ENCODE measurements at regions not wholly inside any gene's neighbourhood (a gene's known extent, or its start where the extent isn't known, plus 50 kb on each side); places are given as distances from the start of the nearest gene placed in this dataset.

DNA sequence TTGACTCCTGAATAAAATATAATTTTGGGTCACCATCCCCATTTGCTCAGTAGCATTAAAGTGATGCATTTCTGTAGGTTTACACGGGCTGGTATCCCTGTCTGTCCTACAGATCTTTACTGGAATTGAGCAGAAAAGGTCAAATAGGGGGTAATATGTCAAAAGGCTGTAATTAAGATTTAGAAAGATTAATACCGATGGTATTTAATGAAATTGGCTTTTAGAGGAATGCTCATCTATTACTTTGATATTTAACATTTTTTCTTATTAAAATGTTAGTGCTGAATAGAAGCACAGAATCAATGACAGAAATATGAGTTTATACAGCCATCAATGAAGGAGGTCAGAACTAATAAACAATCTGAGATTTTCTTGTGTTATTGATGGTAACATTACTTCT is 1762.2 kb upstream of the WWC1 start:
- Histone ChIP-seq H3K27ac (ENCODE audit: low read depth, low read length) (no peak overlapping the region), H2AFZ (ENCODE audit: insufficient read depth, low read length, poor library complexity) (no peak overlapping the region), H3K9me3 (ENCODE audit: insufficient read depth, low read depth, low read length) (no peaks in the 10 kb centered on the region), H3K14ac (ENCODE audit: low read length) (no peak overlapping the region), H4K8ac (ENCODE audit: low read depth, low read length) (no peak overlapping the region), H3K36me3 (ENCODE audit: control insufficient read depth in 1 of 2, insufficient read depth in 2 of 2, low read length in 2 of 2) (no peaks in the 10 kb centered on the region), H2BK12ac (ENCODE audit: low read length) (no peak overlapping the region), H3K9ac (ENCODE audit: low read length) (no peak overlapping the region), H4K12ac (ENCODE audit: low read depth, low read length) (no peak overlapping the region), H2BK120ac (ENCODE audit: insufficient read depth, low read length, poor library complexity) (no peak overlapping the region), H3K27me3 (ENCODE audit: insufficient read depth, low read length) (no peaks in the 10 kb centered on the region), H3K18ac (ENCODE audit: low read length) (no peak overlapping the region), H3K4me1 (ENCODE audit: control insufficient read depth in 1 of 2, insufficient read depth in 2 of 2, low read length in 2 of 2) (no peaks in the 10 kb centered on the region), H3K4me3 (ENCODE audit: low read depth, low read length) (no peak overlapping the region), H3K79me2 (ENCODE audit: control insufficient read depth, insufficient read depth, low read length, poor library complexity) (no peaks in the 10 kb centered on the region), H3K4me2 (ENCODE audit: low read length) (no peak overlapping the region), H2AK5ac (ENCODE audit: low read length) (no peak overlapping the region), H4K91ac (ENCODE audit: low read depth, low read length) (no peak overlapping the region), H2BK5ac (ENCODE audit: low read depth, low read length, poor library complexity) (no peak overlapping the region), H3K79me1 (ENCODE audit: low read length) (no peaks in the 10 kb centered on the region), H3K4ac (ENCODE audit: low read depth, low read length) (no peak overlapping the region), H3K23ac (ENCODE audit: low read length) (no peak overlapping the region)
- no peak for DNase-seq
- no CpG with 5 or more reads among the region's 2 CpGs for WGBS (ENCODE audit: extremely low coverage, insufficient coverage, insufficient read length)

DNA sequence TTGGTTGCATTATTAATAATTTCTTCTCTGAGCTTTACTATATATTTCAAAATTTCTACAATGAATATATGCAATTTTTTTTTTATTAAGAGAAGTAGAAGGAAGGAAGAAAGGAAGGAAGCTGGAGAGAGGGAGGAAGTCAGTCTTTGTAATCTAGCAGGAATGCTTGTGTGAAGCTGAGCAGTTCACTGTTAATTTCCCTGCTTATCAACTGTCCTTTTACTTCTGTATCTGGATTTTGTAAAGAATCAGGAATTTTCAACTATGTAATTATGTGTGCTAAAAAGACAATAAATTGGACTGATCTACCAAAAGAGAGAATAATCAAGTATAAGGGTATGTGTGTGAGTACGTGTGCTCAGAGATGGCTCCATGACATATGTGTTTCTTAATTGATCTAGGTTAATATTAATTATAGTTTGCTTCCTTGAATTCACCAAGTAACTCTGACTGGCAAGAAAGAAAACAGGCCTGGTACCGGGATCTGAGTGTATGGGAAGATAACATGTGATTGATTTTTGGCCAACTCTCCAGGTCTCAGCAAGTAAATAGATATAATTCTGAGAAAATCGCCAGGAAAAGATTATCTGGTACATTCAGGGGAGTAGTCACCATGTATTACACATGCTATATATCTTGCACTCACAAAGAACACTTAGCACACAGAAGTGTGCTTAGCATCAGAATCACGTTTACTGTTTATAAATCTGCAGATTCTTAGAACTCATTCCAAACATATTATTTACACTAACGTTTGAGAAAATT is 1758.8 kb upstream of the WWC1 start:
- no peak overlapping the region for H4K91ac ChIP-seq (ENCODE audit: low read depth, low read length)
- no peak overlapping the region for H3K14ac ChIP-seq (ENCODE audit: low read length)
- no peak overlapping the region for H3K27ac ChIP-seq (ENCODE audit: low read depth, low read length)
- no peaks in the 10 kb centered on the region for H3K79me2 ChIP-seq (ENCODE audit: control insufficient read depth, insufficient read depth, low read length, poor library complexity)
- H2AFZ ChIP-seq (ENCODE audit: insufficient read depth, low read length, poor library complexity): no peak overlapping the region
- no peak overlapping the region for H3K4me2 ChIP-seq (ENCODE audit: low read length)
- no peak overlapping the region for H2BK12ac ChIP-seq (ENCODE audit: low read length)
- DNase-seq: no peak
- no CpG with 5 or more reads among the region's 5 CpGs for WGBS (ENCODE audit: extremely low coverage, insufficient coverage, insufficient read length)
- no peak overlapping the region for H2BK5ac ChIP-seq (ENCODE audit: low read depth, low read length, poor library complexity)
- no peak overlapping the region for H3K23ac ChIP-seq (ENCODE audit: low read length)
- H3K4me3 ChIP-seq (ENCODE audit: low read depth, low read length): no peak overlapping the region
- H4K12ac ChIP-seq (ENCODE audit: low read depth, low read length): no peak overlapping the region
- H3K27me3 ChIP-seq (ENCODE audit: insufficient read depth, low read length): no peaks in the 10 kb centered on the region
- H3K36me3 ChIP-seq (ENCODE audit: control insufficient read depth in 1 of 2, insufficient read depth in 2 of 2, low read length in 2 of 2): no peaks in the 10 kb centered on the region
- H3K79me1 ChIP-seq (ENCODE audit: low read length): no peaks in the 10 kb centered on the region
- no peaks in the 10 kb centered on the region for H3K4me1 ChIP-seq (ENCODE audit: control insufficient read depth in 1 of 2, insufficient read depth in 2 of 2, low read length in 2 of 2)
- H3K18ac ChIP-seq (ENCODE audit: low read length): no peak overlapping the region
- H2AK5ac ChIP-seq (ENCODE audit: low read length): no peak overlapping the region
- H3K4ac ChIP-seq (ENCODE audit: low read depth, low read length): no peak overlapping the region
- H3K9me3 ChIP-seq (ENCODE audit: insufficient read depth, low read depth, low read length): no peaks in the 10 kb centered on the region
- no peak overlapping the region for H4K8ac ChIP-seq (ENCODE audit: low read depth, low read length)
- no peak overlapping the region for H2BK120ac ChIP-seq (ENCODE audit: insufficient read depth, low read length, poor library complexity)
- no peak overlapping the region for H3K9ac ChIP-seq (ENCODE audit: low read length)

DNA sequence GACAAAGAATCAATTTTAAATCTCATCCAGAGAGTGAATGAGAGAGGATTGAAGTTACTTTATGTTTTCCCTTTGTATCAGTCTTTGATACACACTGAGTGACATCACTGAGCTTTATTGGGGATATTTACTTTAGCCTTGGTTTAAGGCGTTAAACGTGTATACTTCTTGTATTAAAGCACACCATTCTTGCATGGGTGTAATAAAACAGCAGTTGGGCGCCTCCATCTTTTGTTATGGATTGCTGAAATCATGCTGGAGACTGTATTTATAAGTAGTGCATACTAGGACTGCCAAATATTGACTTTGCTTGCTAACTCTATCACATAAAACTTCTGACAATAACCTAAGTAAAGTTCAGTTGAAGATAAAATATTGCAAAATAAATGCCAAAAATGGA is 1755.8 kb upstream of the WWC1 start:
- Histone ChIP-seq H3K4me1 (ENCODE audit: control insufficient read depth in 1 of 2, insufficient read depth in 2 of 2, low read length in 2 of 2) (no peaks in the 10 kb centered on the region), H2BK120ac (ENCODE audit: insufficient read depth, low read length, poor library complexity) (no peak overlapping the region), H3K18ac (ENCODE audit: low read length) (no peak overlapping the region), H4K91ac (ENCODE audit: low read depth, low read length) (no peak overlapping the region), H3K79me1 (ENCODE audit: low read length) (no peaks in the 10 kb centered on the region), H2AFZ (ENCODE audit: insufficient read depth, low read length, poor library complexity) (no peak overlapping the region), H2AK5ac (ENCODE audit: low read length) (no peak overlapping the region), H3K9me3 (ENCODE audit: insufficient read depth, low read depth, low read length) (no peaks in the 10 kb centered on the region), H3K4me2 (ENCODE audit: low read length) (no peak overlapping the region), H4K12ac (ENCODE audit: low read depth, low read length) (no peak overlapping the region), H3K27me3 (ENCODE audit: insufficient read depth, low read length) (no peaks in the 10 kb centered on the region), H3K9ac (ENCODE audit: low read length) (no peak overlapping the region), H2BK5ac (ENCODE audit: low read depth, low read length, poor library complexity) (no peak overlapping the region), H3K79me2 (ENCODE audit: control insufficient read depth, insufficient read depth, low read length, poor library complexity) (no peaks in the 10 kb centered on the region), H3K14ac (ENCODE audit: low read length) (no peak overlapping the region), H3K27ac (ENCODE audit: low read depth, low read length) (no peak overlapping the region), H2BK12ac (ENCODE audit: low read length) (no peak overlapping the region), H4K8ac (ENCODE audit: low read depth, low read length) (no peak overlapping the region), H3K4me3 (ENCODE audit: low read depth, low read length) (no peak overlapping the region), H3K23ac (ENCODE audit: low read length) (no peak overlapping the region), H3K4ac (ENCODE audit: low read depth, low read length) (no peak overlapping the region), H3K36me3 (ENCODE audit: control insufficient read depth in 1 of 2, insufficient read depth in 2 of 2, low read length in 2 of 2) (no peaks in the 10 kb centered on the region)
- no peak for DNase-seq
- no CpG with 5 or more reads among the region's 3 CpGs for WGBS (ENCODE audit: extremely low coverage, insufficient coverage, insufficient read length)

DNA sequence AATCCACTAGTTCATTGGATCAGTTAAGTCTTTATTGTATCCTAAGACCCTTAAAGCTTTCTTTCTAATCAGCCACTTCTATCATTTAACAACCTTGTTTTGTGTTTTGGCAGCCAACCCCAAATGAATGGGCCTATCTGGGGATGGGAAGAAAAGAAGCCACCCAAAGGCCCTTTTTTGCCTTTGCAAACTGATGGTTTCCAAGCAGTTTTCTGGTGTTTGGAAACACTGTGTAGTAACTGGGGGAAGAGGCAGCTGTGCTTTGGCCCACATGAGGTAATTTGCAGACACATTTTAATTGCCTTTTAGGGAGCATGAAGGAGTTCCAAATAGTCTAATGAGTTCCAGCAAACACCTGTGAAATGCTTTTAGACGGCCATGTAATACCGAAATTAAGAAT is 1751.3 kb upstream of the WWC1 start:
- Histone ChIP-seq H2AK5ac (ENCODE audit: low read length) (no peak overlapping the region), H3K14ac (ENCODE audit: low read length) (no peak overlapping the region), H4K8ac (ENCODE audit: low read depth, low read length) (no peak overlapping the region), H3K36me3 (ENCODE audit: control insufficient read depth in 1 of 2, insufficient read depth in 2 of 2, low read length in 2 of 2) (no peaks in the 10 kb centered on the region), H3K9ac (ENCODE audit: low read length) (no peak overlapping the region), H3K4me3 (ENCODE audit: low read depth, low read length) (no peak overlapping the region), H2BK5ac (ENCODE audit: low read depth, low read length, poor library complexity) (no peak overlapping the region), H3K27me3 (ENCODE audit: insufficient read depth, low read length) (no peaks in the 10 kb centered on the region), H3K79me1 (ENCODE audit: low read length) (no peaks in the 10 kb centered on the region), H3K9me3 (ENCODE audit: insufficient read depth, low read depth, low read length) (no peaks in the 10 kb centered on the region), H2BK12ac (ENCODE audit: low read length) (no peak overlapping the region), H4K12ac (ENCODE audit: low read depth, low read length) (no peak overlapping the region), H2AFZ (ENCODE audit: insufficient read depth, low read length, poor library complexity) (no peak overlapping the region), H3K4me2 (ENCODE audit: low read length) (no peak overlapping the region), H3K79me2 (ENCODE audit: control insufficient read depth, insufficient read depth, low read length, poor library complexity) (no peaks in the 10 kb centered on the region), H3K23ac (ENCODE audit: low read length) (no peak overlapping the region), H3K18ac (ENCODE audit: low read length) (no peak overlapping the region), H2BK120ac (ENCODE audit: insufficient read depth, low read length, poor library complexity) (no peak overlapping the region), H3K27ac (ENCODE audit: low read depth, low read length) (no peak overlapping the region), H3K4me1 (ENCODE audit: control insufficient read depth in 1 of 2, insufficient read depth in 2 of 2, low read length in 2 of 2) (no peaks in the 10 kb centered on the region), H4K91ac (ENCODE audit: low read depth, low read length) (no peak overlapping the region), H3K4ac (ENCODE audit: low read depth, low read length) (no peak overlapping the region)
- DNase-seq: no peak
- no CpG with 5 or more reads among the region's 2 CpGs for whole genome bisulfite sequencing (ENCODE audit: extremely low coverage, insufficient coverage, insufficient read length)

All from trophoblast cell (in vitro differentiated cells and primary cell).